Neural cell (in vitro differentiated cells): ENCODE measurements at regions not wholly inside any gene's neighbourhood (a gene's known extent, or its start where the extent isn't known, plus 50 kb on each side); places are given as distances from the start of the nearest gene placed in this dataset.

Source experiments
- EP300 ChIP-seq: fragments of 450-650 bp; conservative IDR thresholded peaks from 2 replicates; pipeline ENCODE4 v1.6.1; 2014; ENCODE audit warnings: antibody characterized with exemption, mild to moderate bottlenecking, moderate library complexity; ENCODE audit not compliant: poor library complexity, severe bottlenecking
- RAD21 ChIP-seq: fragments of 450-650 bp; conservative IDR thresholded peaks from 2 replicates; pipeline ENCODE4 v1.6.1; 2014; ENCODE audit warnings: antibody characterized with exemption, mild to moderate bottlenecking, moderate library complexity
- TF ChIP-seq, protein P1 (sequence below): fragments of 450-650 bp; IDR thresholded peaks from 2 replicates; pipeline ENCODE4 v1.5.1; 2014; ENCODE audit warnings: antibody characterized with exemption, mild to moderate bottlenecking, moderate library complexity; ENCODE audit not compliant: poor library complexity, severe bottlenecking

DNA sequence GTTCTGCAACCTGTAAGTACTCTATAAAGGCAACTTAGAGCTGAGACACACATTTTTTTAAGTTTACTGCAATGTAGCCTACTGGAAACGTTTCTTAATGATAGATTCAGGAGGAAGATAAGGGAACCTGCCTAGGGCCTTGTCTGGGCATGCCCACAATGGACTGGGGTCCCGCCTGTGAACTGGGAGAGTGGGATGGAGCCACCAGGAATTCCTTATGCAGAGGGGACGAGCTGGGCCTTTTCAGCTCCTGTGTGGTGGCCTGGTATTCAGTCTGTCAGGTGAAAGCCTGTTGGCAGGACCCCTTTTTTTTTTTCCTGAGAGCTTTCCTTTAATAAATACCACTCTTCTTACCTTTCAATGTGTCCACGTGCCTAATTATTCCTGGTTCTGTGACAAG, 384.4 kb upstream of the ZWINT start:
- TF ChIP-seq RAD21 (no peak), EP300 (no peak)
- TF ChIP-seq, protein P1, sequence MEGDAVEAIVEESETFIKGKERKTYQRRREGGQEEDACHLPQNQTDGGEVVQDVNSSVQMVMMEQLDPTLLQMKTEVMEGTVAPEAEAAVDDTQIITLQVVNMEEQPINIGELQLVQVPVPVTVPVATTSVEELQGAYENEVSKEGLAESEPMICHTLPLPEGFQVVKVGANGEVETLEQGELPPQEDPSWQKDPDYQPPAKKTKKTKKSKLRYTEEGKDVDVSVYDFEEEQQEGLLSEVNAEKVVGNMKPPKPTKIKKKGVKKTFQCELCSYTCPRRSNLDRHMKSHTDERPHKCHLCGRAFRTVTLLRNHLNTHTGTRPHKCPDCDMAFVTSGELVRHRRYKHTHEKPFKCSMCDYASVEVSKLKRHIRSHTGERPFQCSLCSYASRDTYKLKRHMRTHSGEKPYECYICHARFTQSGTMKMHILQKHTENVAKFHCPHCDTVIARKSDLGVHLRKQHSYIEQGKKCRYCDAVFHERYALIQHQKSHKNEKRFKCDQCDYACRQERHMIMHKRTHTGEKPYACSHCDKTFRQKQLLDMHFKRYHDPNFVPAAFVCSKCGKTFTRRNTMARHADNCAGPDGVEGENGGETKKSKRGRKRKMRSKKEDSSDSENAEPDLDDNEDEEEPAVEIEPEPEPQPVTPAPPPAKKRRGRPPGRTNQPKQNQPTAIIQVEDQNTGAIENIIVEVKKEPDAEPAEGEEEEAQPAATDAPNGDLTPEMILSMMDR = no peak
